C4-2B (cell line): ENCODE measurements at regions not wholly inside any gene's neighbourhood (a gene's known extent, or its start where the extent isn't known, plus 50 kb on each side); places are given as distances from the start of the nearest gene placed in this dataset.

Experiments used
- H3K27ac ChIP-seq: fragments of 450-650 bp; 2 replicates; pipeline ENCODE4 v1.5.1; 2017
- CTCF ChIP-seq: fragments of 450-650 bp; conservative IDR thresholded peaks from 2 replicates; pipeline ENCODE4 v1.5.1; 2017; ENCODE audit warnings: mild to moderate bottlenecking
- ZFX ChIP-seq: fragments of 450-650 bp; IDR thresholded peaks from 2 replicates; pipeline ENCODE4 v1.6.1; 2017

GRCh38 chr2:236871500-236872001, 214.1 kb upstream of the COPS8 start:
- TF ChIP-seq ZFX (no peak), CTCF (no peak)
- no peak overlapping the region; the same call in 1 of the 2 replicates for H3K27ac ChIP-seq

- TF ChIP-seq ZFX: no peak
- TF ChIP-seq CTCF: no peak
- H3K27ac ChIP-seq: no peak overlapping the region
Measured at GRCh38 chr2:236872015-236872414, 213.7 kb upstream of the COPS8 start.

- no peak overlapping the region for H3K27ac ChIP-seq
- TF ChIP-seq ZFX: no peak
- TF ChIP-seq CTCF: no peak
Measured at GRCh38 chr2:236872981-236873380, 212.7 kb upstream of the COPS8 start.

- no peak overlapping the region for H3K27ac ChIP-seq
- no peak for TF ChIP-seq CTCF
- no peak for TF ChIP-seq ZFX
Measured at GRCh38 chr2:236873636-236874035, 212.1 kb upstream of the COPS8 start.

- peak overlapping the region; percentile 66 for H3K27ac ChIP-seq
- no peak for TF ChIP-seq CTCF
- TF ChIP-seq ZFX: no peak
Measured at GRCh38 chr2:236874866-236875481, 210.7 kb upstream of the COPS8 start.

- peak overlapping the region; percentile 66; the same call in 1 of the 2 replicates for H3K27ac ChIP-seq
- TF ChIP-seq ZFX (no peak), CTCF (no peak)
Measured at GRCh38 chr2:236875906-236876505, 209.7 kb upstream of the COPS8 start.

- TF ChIP-seq ZFX (no peak), CTCF (no peak)
- no peak overlapping the region; the same call in 1 of the 2 replicates for H3K27ac ChIP-seq
Measured at GRCh38 chr2:236876642-236877041, 209.0 kb upstream of the COPS8 start.
